ENCODE measurements at regions not wholly inside any gene's neighbourhood (a gene's known extent, or its start where the extent isn't known, plus 50 kb on each side); places are given as distances from the start of the nearest gene placed in this dataset.
"Not testable (repeated sequence)": the region's sequence is repeated elsewhere in the genome, so short reads cannot be mapped to it uniquely, and the experiment has no call there.

- H3K4me3 ChIP-seq (ENCODE audit: low read length): no peak overlapping the region
- peak; percentile 74 for DNase-seq (ENCODE audit: low read depth)
- no peaks in the 10 kb centered on the region for H3K36me3 ChIP-seq (ENCODE audit: control insufficient read depth, insufficient read depth, low read length, severe bottlenecking)
- peaks cover 16% of the 10 kb centered on the region for H3K4me1 ChIP-seq (ENCODE audit: control insufficient read depth, insufficient read depth, low read length)
- no peaks in the 10 kb centered on the region for H3K9me3 ChIP-seq (ENCODE audit: control insufficient read depth, low read length)
- no peaks in the 10 kb centered on the region for H3K27me3 ChIP-seq (replicated peaks; ENCODE audit: control insufficient read depth, insufficient read depth, low read length)
- H3K9ac ChIP-seq (ENCODE audit: low read length): no peak overlapping the region
Observed at GRCh38 chr7:13742811-13743210, 246.7 kb downstream of the ETV1 start.

GRCh38 chr7:13743226-13743625 lies 246.2 kb downstream of the ETV1 start:
- Histone ChIP-seq H3K9me3 (ENCODE audit: control insufficient read depth, low read length) (no peaks in the 10 kb centered on the region), H3K27me3 (replicated peaks; ENCODE audit: control insufficient read depth, insufficient read depth, low read length) (no peaks in the 10 kb centered on the region), H3K4me1 (ENCODE audit: control insufficient read depth, insufficient read depth, low read length) (peaks cover 16% of the 10 kb centered on the region), H3K36me3 (ENCODE audit: control insufficient read depth, insufficient read depth, low read length, severe bottlenecking) (no peaks in the 10 kb centered on the region), H3K9ac (ENCODE audit: low read length) (no peak overlapping the region), H3K4me3 (ENCODE audit: low read length) (no peak overlapping the region)
- DNase-seq (ENCODE audit: low read depth): no peak

GRCh38 chr7:13745530-13745929 lies 243.9 kb downstream of the ETV1 start:
- Histone ChIP-seq H3K4me3 (ENCODE audit: low read length) (no peak overlapping the region), H3K9me3 (ENCODE audit: control insufficient read depth, low read length) (no peaks in the 10 kb centered on the region), H3K36me3 (ENCODE audit: control insufficient read depth, insufficient read depth, low read length, severe bottlenecking) (no peaks in the 10 kb centered on the region), H3K4me1 (ENCODE audit: control insufficient read depth, insufficient read depth, low read length) (peaks cover 16% of the 10 kb centered on the region), H3K9ac (ENCODE audit: low read length) (no peak overlapping the region), H3K27me3 (replicated peaks; ENCODE audit: control insufficient read depth, insufficient read depth, low read length) (no peaks in the 10 kb centered on the region)
- DNase-seq (ENCODE audit: low read depth): peak; percentile 26

GRCh38 chr7:13748998-13749397 lies 240.5 kb downstream of the ETV1 start:
- no peaks in the 10 kb centered on the region for H3K27me3 ChIP-seq (replicated peaks; ENCODE audit: control insufficient read depth, insufficient read depth, low read length)
- no peaks in the 10 kb centered on the region for H3K4me1 ChIP-seq (ENCODE audit: control insufficient read depth, insufficient read depth, low read length)
- no peaks in the 10 kb centered on the region for H3K36me3 ChIP-seq (ENCODE audit: control insufficient read depth, insufficient read depth, low read length, severe bottlenecking)
- DNase-seq (ENCODE audit: low read depth): no peak
- H3K9me3 ChIP-seq (ENCODE audit: control insufficient read depth, low read length): no peaks in the 10 kb centered on the region
- no peak overlapping the region for H3K9ac ChIP-seq (ENCODE audit: low read length)
- no peak overlapping the region for H3K4me3 ChIP-seq (ENCODE audit: low read length)

GRCh38 chr7:13749636-13750035 lies 239.8 kb downstream of the ETV1 start:
- Histone ChIP-seq H3K9me3 (ENCODE audit: control insufficient read depth, low read length) (no peaks in the 10 kb centered on the region), H3K36me3 (ENCODE audit: control insufficient read depth, insufficient read depth, low read length, severe bottlenecking) (no peaks in the 10 kb centered on the region), H3K27me3 (replicated peaks; ENCODE audit: control insufficient read depth, insufficient read depth, low read length) (no peaks in the 10 kb centered on the region), H3K9ac (ENCODE audit: low read length) (no peak overlapping the region), H3K4me1 (ENCODE audit: control insufficient read depth, insufficient read depth, low read length) (no peaks in the 10 kb centered on the region), H3K4me3 (ENCODE audit: low read length) (no peak overlapping the region)
- no peak for DNase-seq (ENCODE audit: low read depth)

GRCh38 chr7:13751766-13752165 lies 237.7 kb downstream of the ETV1 start:
- Histone ChIP-seq H3K9me3 (ENCODE audit: control insufficient read depth, low read length) (no peaks in the 10 kb centered on the region), H3K36me3 (ENCODE audit: control insufficient read depth, insufficient read depth, low read length, severe bottlenecking) (no peaks in the 10 kb centered on the region), H3K9ac (ENCODE audit: low read length) (no peak overlapping the region), H3K4me3 (ENCODE audit: low read length) (no peak overlapping the region), H3K4me1 (ENCODE audit: control insufficient read depth, insufficient read depth, low read length) (no peaks in the 10 kb centered on the region), H3K27me3 (replicated peaks; ENCODE audit: control insufficient read depth, insufficient read depth, low read length) (no peaks in the 10 kb centered on the region)
- no peak for DNase-seq (ENCODE audit: low read depth)

GRCh38 chr7:13757841-13758240 lies 231.6 kb downstream of the ETV1 start:
- Histone ChIP-seq H3K9me3 (ENCODE audit: control insufficient read depth, low read length) (no peaks in the 10 kb centered on the region), H3K4me3 (ENCODE audit: low read length) (no peak overlapping the region), H3K27me3 (replicated peaks; ENCODE audit: control insufficient read depth, insufficient read depth, low read length) (no peaks in the 10 kb centered on the region), H3K36me3 (ENCODE audit: control insufficient read depth, insufficient read depth, low read length, severe bottlenecking) (no peaks in the 10 kb centered on the region), H3K4me1 (ENCODE audit: control insufficient read depth, insufficient read depth, low read length) (no peaks in the 10 kb centered on the region), H3K9ac (ENCODE audit: low read length) (no peak overlapping the region)
- DNase-seq (ENCODE audit: low read depth): no peak

GRCh38 chr7:13765853-13766252 lies 223.6 kb downstream of the ETV1 start:
- H3K4me1 ChIP-seq (ENCODE audit: control insufficient read depth, insufficient read depth, low read length); H3K36me3 ChIP-seq (ENCODE audit: control insufficient read depth, insufficient read depth, low read length, severe bottlenecking); H3K4me3 ChIP-seq (ENCODE audit: low read length); DNase-seq (ENCODE audit: low read depth); H3K27me3 ChIP-seq (replicated peaks; ENCODE audit: control insufficient read depth, insufficient read depth, low read length); H3K9ac ChIP-seq (ENCODE audit: low read length); H3K9me3 ChIP-seq (ENCODE audit: control insufficient read depth, low read length): not testable (repeated sequence)

- DNase-seq (ENCODE audit: low read depth): no peak
- no peaks in the 10 kb centered on the region for H3K9me3 ChIP-seq (ENCODE audit: control insufficient read depth, low read length)
- no peaks in the 10 kb centered on the region for H3K36me3 ChIP-seq (ENCODE audit: control insufficient read depth, insufficient read depth, low read length, severe bottlenecking)
- no peaks in the 10 kb centered on the region for H3K4me1 ChIP-seq (ENCODE audit: control insufficient read depth, insufficient read depth, low read length)
- no peak overlapping the region for H3K9ac ChIP-seq (ENCODE audit: low read length)
- H3K27me3 ChIP-seq (replicated peaks; ENCODE audit: control insufficient read depth, insufficient read depth, low read length): no peaks in the 10 kb centered on the region
- H3K4me3 ChIP-seq (ENCODE audit: low read length): no peak overlapping the region
Observed at GRCh38 chr7:13770305-13770704, 219.2 kb downstream of the ETV1 start.

- no peak overlapping the region for H3K9ac ChIP-seq (ENCODE audit: low read length)
- DNase-seq (ENCODE audit: low read depth): no peak
- H3K9me3 ChIP-seq (ENCODE audit: control insufficient read depth, low read length): no peaks in the 10 kb centered on the region
- H3K4me3 ChIP-seq (ENCODE audit: low read length): no peak overlapping the region
- no peaks in the 10 kb centered on the region for H3K4me1 ChIP-seq (ENCODE audit: control insufficient read depth, insufficient read depth, low read length)
- H3K27me3 ChIP-seq (replicated peaks; ENCODE audit: control insufficient read depth, insufficient read depth, low read length): no peaks in the 10 kb centered on the region
- no peaks in the 10 kb centered on the region for H3K36me3 ChIP-seq (ENCODE audit: control insufficient read depth, insufficient read depth, low read length, severe bottlenecking)
Observed at GRCh38 chr7:13774976-13775375, 214.5 kb downstream of the ETV1 start.

- no peak for DNase-seq (ENCODE audit: low read depth)
- no peaks in the 10 kb centered on the region for H3K4me1 ChIP-seq (ENCODE audit: control insufficient read depth, insufficient read depth, low read length)
- no peaks in the 10 kb centered on the region for H3K27me3 ChIP-seq (replicated peaks; ENCODE audit: control insufficient read depth, insufficient read depth, low read length)
- H3K9me3 ChIP-seq (ENCODE audit: control insufficient read depth, low read length): no peaks in the 10 kb centered on the region
- H3K9ac ChIP-seq (ENCODE audit: low read length): no peak overlapping the region
- H3K4me3 ChIP-seq (ENCODE audit: low read length): no peak overlapping the region
- H3K36me3 ChIP-seq (ENCODE audit: control insufficient read depth, insufficient read depth, low read length, severe bottlenecking): no peaks in the 10 kb centered on the region
Observed at GRCh38 chr7:13777242-13777641, 212.2 kb downstream of the ETV1 start.

GRCh38 chr7:13778967-13779366 lies 210.5 kb downstream of the ETV1 start:
- H3K27me3 ChIP-seq (replicated peaks; ENCODE audit: control insufficient read depth, insufficient read depth, low read length): no peaks in the 10 kb centered on the region
- no peak overlapping the region for H3K9ac ChIP-seq (ENCODE audit: low read length)
- H3K36me3 ChIP-seq (ENCODE audit: control insufficient read depth, insufficient read depth, low read length, severe bottlenecking): no peaks in the 10 kb centered on the region
- no peak overlapping the region for H3K4me3 ChIP-seq (ENCODE audit: low read length)
- H3K9me3 ChIP-seq (ENCODE audit: control insufficient read depth, low read length): no peaks in the 10 kb centered on the region
- peak; percentile 32 for DNase-seq (ENCODE audit: low read depth)
- H3K4me1 ChIP-seq (ENCODE audit: control insufficient read depth, insufficient read depth, low read length): no peaks in the 10 kb centered on the region
